Right hindlimb (tissue), 1 donor: ENCODE measurements at regions not wholly inside any gene's neighbourhood (a gene's known extent, or its start where the extent isn't known, plus 50 kb on each side); places are given as distances from the start of the nearest gene placed in this dataset.

Source experiments
- DNase-seq: peaks from one replicate; pipeline ENCODE4 v3.0.0-alpha.2; 2018

DNA sequence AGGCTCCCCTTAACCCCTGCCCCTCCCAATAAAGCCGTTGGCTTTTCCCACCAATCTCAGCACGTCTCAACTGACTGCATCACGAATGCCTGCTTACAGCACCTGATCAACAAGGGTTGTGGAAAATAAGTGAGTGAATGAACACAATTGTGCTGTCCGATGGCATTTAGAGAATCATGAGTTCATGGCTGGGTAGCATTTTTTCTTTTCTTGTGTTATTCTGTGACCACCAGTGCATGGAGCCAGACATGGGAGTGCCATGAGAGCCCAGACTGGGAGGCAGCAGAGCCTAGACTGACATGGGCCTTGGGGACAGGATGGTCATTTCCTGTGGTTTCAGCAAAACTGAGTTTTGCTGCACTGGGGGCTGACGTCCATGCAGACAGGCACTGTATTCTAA is 254.1 kb upstream of the IGFBP3 start:
- no peak for DNase-seq

DNA sequence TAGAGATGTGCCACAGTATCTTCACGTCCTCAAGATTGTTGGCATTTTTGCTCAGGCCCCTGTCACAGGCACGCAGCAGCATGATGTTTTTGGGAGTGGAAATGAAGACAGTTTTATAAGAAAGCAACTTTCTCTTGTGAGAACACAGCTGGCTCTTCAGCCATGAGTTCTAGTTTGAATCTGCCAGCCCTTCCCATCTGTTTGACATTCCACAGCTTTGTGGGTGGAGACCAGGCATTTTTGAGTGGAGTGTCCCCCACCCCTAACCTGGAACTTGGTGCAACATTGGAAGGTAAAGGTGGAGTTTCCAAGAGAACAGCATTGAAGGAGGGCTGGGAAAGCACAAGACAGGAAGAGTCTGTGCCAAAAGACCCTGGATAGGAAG is 253.1 kb upstream of the IGFBP3 start:
- no peak for DNase-seq

DNA sequence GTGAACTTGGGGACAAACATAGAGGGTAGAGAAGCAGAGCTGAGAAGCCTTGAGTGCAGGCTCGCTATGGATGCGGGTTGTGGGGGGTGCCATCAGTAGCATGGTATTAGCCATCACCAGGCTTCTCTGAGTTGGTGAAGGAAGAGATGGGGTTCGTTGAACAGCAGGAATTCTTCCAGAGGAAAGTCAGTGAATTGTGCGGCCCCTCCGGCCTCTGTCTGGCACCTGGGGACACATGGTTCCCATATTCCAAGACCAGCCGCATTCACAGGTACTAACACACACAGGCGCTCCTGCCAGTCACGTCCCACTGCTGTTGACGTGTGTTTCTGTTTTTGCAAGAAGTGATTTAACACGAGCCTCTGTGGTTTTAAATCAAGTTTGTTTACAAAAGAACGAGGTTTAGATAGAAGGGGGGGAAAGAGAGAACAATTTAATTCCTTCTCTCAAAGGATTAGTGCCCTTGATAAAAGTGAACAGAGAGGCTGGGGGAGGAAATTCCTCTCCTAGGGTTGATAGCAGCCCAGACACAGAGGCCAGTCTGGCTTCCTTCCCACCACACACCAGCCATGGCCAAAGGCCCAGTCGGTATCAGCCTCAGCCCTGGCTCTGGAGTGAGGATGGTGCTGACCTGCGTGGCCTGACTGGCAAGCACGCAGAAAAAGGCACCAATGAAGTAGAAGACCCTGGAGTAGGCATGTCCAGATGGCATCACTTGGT is 252.6 kb upstream of the IGFBP3 start:
- DNase-seq, result no peak

DNA sequence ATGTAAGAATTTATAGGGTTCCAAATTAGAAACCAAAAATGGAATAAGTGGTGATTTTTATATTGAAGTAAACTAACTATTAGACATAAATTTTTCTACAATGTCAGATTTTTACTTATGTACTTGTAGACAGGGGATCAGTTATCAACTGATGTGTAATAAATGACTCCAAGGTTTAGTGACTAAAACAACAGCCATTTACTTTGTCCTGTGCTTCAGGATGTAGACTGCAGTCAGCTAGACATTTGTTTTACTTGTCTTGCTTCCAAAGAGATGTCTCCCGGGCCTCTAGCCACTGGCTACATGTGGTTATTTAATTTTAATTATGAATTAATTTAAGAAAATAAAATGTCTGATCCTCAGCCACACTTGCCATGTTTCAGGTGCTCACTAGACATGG is 249.7 kb upstream of the IGFBP3 start:
- DNase-seq, result no peak

DNA sequence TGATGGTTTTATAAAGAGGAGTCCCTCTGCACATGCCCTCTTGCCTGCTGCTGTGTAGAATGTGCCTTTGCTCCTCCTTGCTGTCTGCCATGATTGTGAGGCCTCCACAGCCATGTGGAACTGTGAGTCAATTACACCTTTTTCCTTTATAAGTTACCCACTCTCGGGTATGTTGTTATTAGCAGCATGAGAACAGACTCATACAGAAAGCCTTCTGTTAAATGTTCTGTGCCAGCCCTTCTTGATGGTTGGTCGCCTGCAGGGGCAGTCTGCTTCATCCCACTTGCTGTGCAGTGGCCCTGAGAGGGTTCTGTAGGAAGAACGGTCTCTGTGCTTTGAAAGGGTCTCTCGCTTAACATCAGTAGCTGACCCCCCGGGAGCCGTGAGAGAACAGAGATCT is 248.9 kb upstream of the IGFBP3 start:
- no peak for DNase-seq

DNA sequence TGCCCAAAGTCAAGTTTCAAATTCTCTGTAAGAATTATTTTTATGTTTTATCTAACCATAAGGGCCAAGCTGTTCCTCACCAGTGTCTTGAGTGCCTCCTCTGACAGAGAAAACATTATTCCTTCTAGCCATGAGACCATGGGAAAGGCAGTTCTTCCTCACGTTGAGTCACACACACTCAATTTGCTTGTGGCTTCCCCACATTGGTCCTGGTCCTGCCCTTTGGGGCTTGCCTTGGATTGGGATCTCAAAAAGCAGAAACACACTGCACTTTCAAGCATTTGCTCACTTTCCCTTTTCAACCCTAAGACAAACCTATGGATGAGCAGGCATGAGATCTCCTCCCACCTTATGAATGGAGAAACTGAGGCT is 248.3 kb upstream of the IGFBP3 start:
- DNase-seq, result no peak

DNA sequence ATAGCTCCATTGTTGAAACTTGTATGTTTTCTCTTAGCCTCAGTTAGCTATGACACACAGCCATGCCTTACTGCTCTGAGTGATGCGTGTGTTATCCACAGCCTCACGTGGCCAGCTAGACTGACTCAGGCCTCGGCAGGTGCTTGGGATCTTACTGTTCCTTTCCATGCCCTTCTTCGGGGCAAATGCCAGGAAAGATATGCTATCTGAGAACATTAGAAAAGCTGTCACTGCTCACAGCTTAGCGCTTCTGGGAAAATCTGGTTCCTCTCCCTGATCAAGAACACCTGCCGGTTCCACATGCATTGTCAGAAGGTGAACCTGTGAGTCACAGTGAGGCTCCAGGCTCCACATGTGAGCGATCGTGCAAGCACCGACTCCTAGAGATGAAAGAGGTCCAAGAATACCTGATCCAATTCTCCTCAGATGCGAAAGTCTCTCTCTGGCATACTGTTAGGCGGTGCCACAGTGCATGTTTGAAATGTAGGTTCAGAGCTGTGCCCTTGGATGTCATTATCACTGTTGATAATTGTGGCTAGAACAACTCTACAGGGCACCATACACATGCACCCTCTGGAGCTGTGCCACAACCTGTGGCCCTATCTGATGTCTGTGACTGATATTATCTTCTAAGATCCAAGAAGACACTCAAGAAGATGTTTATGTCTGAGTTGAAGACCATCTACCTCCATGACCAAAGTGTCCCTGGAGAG is 247.8 kb upstream of the IGFBP3 start:
- no peak for DNase-seq

DNA sequence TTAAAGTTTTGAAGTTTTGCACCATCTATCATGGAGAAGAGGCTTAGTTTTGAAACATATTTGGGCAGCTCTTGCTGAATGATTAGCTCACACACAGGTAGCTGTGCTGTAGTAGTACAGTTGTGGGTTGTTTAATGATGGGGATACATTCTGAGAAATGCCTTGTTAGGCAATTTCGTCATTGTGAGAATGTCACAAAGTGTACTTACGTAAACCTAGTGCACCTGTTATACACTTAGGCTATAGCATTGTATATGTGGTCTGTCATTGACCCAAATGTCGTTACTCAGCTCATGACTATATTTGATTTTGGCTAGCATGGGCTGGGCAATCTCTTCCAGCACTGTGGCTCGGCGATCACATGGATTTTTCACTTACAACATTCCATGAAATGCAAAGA is 247.2 kb upstream of the IGFBP3 start:
- DNase-seq, result no peak

DNA sequence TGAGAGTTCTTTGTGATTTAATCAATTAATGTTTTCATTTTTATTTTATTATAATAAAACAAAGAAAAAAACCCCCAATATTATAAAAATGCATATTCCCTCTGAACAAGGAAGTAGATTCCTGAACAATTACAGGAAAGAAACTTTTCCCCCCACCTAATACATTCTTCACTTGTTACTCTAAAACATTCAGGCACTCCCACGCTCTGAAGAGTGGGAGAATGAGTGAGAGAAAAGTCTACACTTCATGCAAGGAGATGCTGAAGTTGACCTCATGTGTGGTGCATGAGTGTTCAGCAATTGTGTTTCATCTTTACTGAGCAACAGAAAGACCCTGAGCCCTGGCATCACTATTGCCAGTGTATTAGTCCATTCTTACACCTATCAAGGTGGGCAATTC is 244.2 kb upstream of the IGFBP3 start:
- no peak for DNase-seq

DNA sequence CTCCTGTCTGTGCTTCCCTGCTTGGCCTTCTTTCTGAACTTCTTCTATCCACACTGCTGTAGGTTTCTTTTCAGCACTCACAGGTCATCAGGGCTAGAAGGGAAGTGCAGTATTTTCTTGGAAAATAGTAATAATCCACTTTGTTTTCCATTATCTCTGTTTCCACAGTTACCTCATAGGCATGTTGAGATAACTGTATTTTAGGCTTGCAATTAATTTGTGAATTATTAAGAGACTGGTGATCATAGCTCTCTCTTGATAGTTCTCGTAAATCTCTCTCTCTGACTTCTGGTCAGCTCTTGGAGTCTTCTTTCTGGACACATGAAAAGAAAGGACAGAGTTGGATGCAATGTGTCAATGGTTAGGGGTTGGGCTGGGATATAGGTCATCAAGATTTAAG is 243.6 kb upstream of the IGFBP3 start:
- DNase-seq, result no peak

DNA sequence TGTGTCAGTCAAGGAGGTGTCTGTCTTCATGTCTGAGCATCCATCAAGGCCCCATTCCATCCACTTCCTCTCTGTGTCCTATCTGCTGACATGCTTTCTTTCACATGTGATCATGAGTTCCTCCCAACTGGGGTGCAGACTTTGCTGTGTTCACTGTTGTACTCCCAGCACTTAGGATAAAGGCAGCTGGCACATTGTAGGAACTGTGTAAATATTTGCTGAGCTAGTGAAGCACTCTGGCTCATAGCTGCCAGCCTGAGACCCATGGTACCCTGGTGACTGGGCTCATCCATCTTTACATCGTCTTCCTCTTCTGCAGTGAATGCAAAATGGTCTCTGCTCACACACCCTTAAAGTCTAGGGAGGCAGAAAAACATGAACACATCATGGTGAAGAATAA is 242.2 kb upstream of the IGFBP3 start:
- DNase-seq, result no peak

DNA sequence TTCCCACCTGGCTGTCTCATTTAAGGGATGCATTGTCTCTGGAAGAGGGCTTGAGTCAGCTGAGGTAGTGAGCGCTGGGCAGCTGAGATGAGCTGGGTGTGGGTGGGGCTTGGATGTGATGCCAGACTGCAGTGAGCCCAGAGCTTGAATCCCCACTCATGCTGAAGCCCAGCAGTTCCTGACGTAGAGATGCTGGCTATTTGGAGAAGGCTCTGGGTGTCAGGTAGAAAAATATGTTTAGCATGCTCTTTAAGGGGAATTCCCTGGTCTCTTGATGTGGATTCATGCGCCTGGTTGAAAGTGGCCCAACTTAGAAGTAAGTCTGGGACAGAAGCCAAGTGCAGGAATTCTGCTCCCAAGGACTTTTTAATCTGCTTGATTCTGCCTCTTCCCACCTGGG is 241.5 kb upstream of the IGFBP3 start:
- peak; percentile 31 for DNase-seq

DNA sequence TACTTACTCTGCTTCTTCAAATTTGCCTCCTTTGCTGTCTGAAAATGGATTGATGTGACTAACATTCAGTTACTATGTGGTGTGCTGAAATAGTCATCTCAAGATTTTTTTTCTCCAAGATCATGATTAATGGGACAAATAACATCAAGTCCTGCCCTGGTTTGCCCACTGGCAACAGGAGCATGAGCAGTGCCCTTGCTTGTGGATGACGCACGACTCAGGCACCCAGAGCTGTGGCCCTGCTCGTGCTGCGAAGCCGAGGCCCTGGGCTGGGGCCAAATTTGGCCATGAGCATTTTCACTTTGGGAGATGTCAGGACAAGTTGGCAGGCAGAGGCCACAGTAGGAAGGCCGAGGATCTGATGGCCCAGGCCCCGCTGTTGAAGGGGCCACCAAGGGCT is 239.8 kb upstream of the IGFBP3 start:
- no peak for DNase-seq

DNA sequence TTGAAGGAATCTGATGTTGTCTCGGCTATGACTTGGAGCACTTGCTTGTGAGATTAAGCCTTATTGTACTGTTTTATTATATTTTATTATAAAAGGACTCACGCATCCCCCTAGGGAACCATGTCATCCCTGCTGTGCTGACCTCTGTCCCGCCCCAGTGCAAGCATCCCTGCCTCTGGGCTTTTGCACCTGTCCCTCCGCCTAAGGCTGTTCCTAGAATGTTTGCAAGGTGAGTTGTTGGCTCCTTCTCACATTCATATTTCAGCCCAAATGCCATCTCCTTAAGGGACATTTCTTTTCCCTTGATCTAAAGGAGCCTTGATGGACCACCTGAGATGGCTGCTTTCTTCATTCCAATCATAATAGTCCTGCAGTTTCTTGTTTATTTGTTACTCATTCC is 236.9 kb upstream of the IGFBP3 start:
- no peak for DNase-seq

DNA sequence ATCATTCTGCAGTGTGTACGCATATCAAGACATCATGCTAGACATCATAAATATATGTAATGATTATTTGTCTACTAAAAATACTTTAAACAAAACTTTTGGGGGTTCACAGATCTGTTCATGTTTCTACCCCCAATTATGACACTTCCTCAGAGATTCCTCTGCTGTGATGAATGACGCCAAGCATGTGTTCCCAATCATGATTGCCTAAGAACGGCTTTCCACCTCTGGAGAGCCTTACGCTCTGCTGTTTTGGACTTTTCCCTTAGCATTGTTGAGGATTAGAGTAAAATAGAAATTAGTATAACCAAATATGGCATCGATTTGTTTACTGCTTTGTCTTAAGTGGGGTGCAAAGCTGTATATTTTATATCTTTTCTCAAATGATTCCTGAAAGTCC is 236.3 kb upstream of the IGFBP3 start:
- DNase-seq, result no peak

DNA sequence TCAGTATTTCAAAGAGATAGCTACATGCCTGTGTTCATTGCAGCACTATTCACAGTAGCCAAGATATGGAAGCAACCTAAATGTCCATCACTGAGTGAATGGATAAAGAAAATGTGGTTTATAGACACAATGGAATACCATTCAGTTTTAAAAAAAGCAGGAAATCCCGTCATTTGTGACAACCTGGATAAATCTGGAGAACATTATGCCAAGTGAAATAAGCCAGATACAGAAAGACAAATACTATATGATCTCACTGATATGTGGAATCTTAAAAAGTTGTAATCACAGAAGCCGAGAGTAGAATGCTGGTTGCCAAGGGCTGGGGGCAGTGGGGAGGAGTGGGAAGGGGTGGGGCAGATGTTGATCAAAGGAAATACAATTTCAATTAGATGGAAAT is 235.8 kb upstream of the IGFBP3 start:
- DNase-seq, result no peak

DNA sequence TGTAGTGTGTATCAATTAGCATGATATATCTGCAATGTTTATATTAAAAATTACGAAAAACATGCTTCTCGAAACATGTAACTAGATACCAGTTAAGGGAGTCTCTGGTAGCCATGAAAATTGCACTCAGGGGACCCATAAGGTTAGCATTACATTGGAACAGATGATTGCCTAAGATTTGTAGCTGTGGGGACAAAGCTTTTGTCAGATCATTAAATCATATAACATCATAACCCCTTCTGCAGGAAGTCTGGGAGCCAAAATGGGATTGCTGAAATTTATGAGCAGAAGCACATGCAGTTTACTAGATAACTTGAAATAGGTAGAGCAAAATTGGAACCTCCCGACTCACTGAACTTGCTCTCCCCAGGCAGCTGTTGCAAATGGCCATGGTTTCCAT is 235.0 kb upstream of the IGFBP3 start:
- DNase-seq, result peak; percentile 32

DNA sequence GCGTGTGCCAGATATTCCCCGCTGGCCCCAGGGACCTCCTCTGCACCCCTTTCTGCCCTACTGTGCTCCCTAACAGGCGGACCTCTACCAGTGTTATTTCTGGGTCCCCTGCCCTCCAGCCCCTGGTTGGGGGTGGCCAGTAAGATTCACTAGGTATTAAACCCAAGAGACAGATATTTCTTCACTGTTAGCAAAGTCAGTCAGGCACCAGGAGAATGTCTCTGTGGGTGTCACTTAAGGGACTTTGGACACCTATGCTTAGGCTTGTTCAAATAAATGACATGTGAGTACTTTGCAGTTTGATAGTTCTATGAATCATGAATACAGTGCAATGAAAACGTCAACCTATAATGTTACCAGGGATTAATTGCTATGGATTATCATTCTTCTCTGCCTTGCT is 234.3 kb upstream of the IGFBP3 start:
- DNase-seq, result no peak

DNA sequence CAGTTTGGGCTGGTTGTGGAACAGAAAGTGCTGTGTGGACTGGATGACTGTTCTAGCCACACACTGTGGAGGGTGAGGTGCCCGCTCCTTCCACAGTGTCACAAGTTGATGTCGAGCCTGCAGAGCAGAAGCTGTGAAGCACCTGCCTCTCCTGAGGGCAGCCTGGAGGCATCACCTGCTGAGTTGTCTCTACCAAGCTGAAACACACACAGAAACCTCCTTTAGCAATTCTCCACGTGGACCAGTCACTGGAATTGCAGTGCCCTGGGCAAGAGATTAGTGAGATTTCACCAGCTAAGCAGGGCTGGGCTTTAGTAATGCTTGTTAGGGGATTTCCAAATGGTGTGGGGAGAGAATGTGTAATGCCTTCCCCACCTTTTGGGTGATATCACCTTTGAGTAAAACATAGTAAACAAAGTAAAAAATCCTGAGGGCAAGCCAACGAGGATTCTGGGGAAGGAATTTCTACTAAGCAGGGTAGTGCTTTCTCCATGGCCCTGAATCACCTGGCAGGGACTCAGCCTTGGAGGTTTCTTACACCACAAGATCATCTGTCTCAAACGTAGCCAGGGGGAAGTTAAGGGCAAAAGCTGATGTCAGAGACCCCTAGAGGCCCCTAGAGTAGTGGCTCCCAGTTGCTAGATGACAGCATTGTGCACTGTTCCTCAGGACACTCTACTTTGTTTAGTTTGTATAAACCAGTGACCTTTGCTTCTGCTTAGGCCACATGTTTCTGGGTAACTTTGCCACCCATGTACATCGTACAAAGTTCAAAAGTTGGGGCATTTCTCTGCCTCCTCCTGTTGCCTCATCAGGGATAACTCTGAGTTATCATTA is 233.1 kb upstream of the IGFBP3 start:
- no peak for DNase-seq

DNA sequence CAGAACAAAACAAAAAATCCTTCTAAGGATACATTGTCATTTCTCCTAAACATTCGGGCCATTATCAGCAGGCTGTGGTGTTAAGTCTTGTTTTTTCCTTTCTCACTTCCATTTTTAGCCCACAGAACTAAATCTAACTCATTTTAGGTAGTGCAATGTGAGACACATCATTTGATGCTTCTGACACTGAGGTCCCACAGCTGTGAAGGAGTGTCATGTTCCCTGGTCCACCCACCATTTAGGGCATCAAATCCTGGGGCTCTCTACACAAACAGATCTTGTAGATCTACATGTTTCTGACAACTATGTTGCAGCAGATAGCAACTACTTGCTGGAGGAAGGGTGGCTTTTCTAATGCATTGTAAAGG is 232.5 kb upstream of the IGFBP3 start:
- DNase-seq, result no peak

DNA sequence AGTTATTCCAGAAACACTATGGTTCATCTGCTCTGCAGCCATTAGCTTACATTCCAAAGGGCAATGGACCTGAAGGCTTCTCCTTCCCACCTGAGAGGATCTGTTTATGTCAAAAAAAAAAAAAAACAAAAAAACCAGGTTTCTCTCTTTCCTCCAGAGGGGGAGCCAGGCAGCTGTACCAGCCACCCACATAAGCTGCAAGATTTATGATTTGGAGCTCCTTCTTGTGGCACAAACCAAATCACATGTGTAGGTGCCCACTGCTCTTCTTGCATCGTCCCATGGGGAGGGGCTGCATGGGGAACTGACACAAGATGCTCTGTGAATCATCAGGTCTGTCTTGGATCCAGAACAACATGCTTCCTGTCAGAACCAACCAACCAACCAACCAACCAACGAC is 231.6 kb upstream of the IGFBP3 start:
- no peak for DNase-seq

DNA sequence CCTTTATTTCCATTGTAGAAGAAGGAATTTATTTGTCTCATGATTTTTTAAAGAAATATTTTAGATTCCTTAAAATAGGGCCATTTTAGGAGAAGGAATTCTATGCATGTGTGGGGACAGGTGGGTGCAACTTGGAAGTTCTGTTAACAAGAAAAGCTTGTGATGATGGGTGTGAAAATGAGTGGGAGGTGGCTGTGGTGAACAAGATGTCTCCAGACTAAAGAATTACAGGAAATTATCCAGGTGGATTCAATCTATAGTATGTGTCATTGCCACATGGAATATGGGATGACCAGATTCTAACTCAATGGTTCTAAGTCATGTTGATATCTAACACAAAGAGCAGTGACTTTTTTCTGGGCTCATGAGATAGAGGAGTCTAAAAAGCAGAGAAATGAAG is 229.6 kb upstream of the IGFBP3 start:
- no peak for DNase-seq

DNA sequence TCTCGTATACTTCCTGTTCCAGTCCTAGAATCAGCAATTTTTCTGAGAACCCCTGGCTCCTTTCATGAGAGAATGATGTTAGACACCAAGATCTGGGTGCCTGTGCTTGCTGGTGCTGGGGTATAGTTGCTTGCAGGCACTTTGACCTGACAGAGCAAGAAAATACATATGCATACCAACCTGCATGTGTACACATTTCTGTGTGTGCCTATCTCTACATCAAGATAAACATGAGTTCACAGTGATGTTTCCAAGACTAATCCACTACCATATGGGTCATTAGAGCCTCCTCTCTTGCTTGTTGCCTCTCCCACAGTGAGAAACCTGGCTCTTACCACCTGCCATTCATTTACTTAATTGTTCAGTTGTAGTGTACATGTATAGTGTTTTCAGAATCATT is 229.1 kb upstream of the IGFBP3 start:
- no peak for DNase-seq

DNA sequence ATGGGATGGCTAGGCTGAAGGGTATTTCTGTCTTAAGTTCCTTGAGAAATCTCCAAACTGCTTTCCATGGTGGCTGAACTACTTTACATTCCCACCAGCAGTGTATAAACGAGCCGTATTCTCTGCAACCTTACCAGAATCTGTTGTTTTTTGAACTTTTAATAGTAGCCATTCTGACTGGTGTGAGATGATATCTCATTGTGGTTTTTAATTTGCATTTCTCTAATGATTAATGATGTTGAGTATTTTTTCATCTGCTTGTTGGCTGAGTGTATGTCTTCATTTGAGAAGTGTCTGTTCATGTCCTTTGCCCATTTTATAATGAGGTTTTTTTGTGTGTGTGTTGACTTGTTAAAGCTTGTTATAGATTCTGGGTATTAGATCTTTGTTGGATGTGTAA is 226.8 kb upstream of the IGFBP3 start:
- DNase-seq, result no peak
